Keratinocyte (primary cell): ENCODE measurements at regions not wholly inside any gene's neighbourhood (a gene's known extent, or its start where the extent isn't known, plus 50 kb on each side); places are given as distances from the start of the nearest gene placed in this dataset.

ENCODE experiments used
- DNase-seq: peaks from one replicate; pipeline ENCODE4 v3.0.0-alpha.2; 2011; ENCODE audit warnings: low read depth, missing footprints, low spot score
- FAIRE-seq: peaks from 2 replicates; lab custom pipeline; 2011; peaks lifted over from hg19 to GRCh38; lab: Jason Lieb, UNC
- H2AFZ ChIP-seq: 2 replicates; pipeline ENCODE4 v1.6.0; 2012; ENCODE audit warnings: low read length, control low read depth, inconsistent platforms; ENCODE audit not compliant: control insufficient read depth
- H3K27ac ChIP-seq: 2 replicates; pipeline ENCODE4 v1.5.1; 2011; ENCODE audit warnings: low read length; ENCODE audit not compliant: control insufficient read depth, insufficient read depth
- H3K27me3 ChIP-seq: 3 replicates; pipeline ENCODE4 v1.6.0; 2011; ENCODE audit warnings: low read length; ENCODE audit not compliant: control insufficient read depth, insufficient read depth; ENCODE audit errors: extremely low read depth
- H3K36me3 ChIP-seq, 2 experiments: 2 replicates in 1 of 2; 3 replicates in 1 of 2; pipeline ENCODE4 v1.5.1; 2011; ENCODE audit warnings: low read length in 2 of 2, mild to moderate bottlenecking in 1 of 2; ENCODE audit not compliant: control insufficient read depth in 2 of 2, insufficient read depth in 2 of 2; ENCODE audit errors: extremely low read depth in 1 of 2
- H3K4me1 ChIP-seq: 3 replicates; pipeline ENCODE4 v1.5.1; 2011; ENCODE audit warnings: low read length; ENCODE audit not compliant: control insufficient read depth, insufficient read depth; ENCODE audit errors: extremely low read depth
- H3K4me2 ChIP-seq: 3 replicates; pipeline ENCODE4 v1.6.0; 2011; ENCODE audit warnings: low read depth, low read length; ENCODE audit not compliant: control insufficient read depth, insufficient read depth; ENCODE audit errors: extremely low read depth
- H3K4me3 ChIP-seq, 3 experiments: fragments of 200-600 bp in 1 of 3; sonication (generic) in 1 of 3; 2 replicates in 2 of 3; 3 replicates in 1 of 3; pipeline ENCODE4 v1.5.1; 2011 to 2016; ENCODE audit warnings: low read length in 3 of 3, mild to moderate bottlenecking in 3 of 3, control low read depth in 2 of 3, inconsistent platforms in 1 of 3, low read depth in 1 of 3, mixed read lengths in 1 of 3, mixed run types in 1 of 3, moderate library complexity in 1 of 3; ENCODE audit not compliant: control insufficient read depth in 2 of 3, insufficient read depth in 2 of 3; ENCODE audit errors: extremely low read depth in 1 of 3
- H3K79me2 ChIP-seq: 2 replicates; pipeline ENCODE4 v1.6.0; 2012; ENCODE audit warnings: low read length; ENCODE audit not compliant: control insufficient read depth, insufficient read depth
- H3K9ac ChIP-seq: 3 replicates; pipeline ENCODE4 v1.6.0; 2011; ENCODE audit warnings: low read length; ENCODE audit not compliant: control insufficient read depth, insufficient read depth; ENCODE audit errors: extremely low read depth
- H3K9me1 ChIP-seq: 3 replicates; pipeline ENCODE4 v1.6.0; 2011; ENCODE audit warnings: low read length; ENCODE audit not compliant: control insufficient read depth, insufficient read depth; ENCODE audit errors: extremely low read depth
- H3K9me3 ChIP-seq: 2 replicates; pipeline ENCODE4 v1.5.1; 2012; ENCODE audit warnings: low read depth, low read length; ENCODE audit not compliant: control insufficient read depth
- H4K20me1 ChIP-seq: 3 replicates; pipeline ENCODE4 v1.6.0; 2011; ENCODE audit warnings: low read length; ENCODE audit not compliant: control insufficient read depth, insufficient read depth; ENCODE audit errors: extremely low read depth
- EZH2 ChIP-seq: IDR thresholded peaks from one replicate; pipeline ENCODE4 v1.6.1; 2012; ENCODE audit warnings: inconsistent platforms, mild to moderate bottlenecking, low read length, moderate library complexity
- dilution Hi-C: fragments of 300-500 bp; cut with MboI; formaldehyde crosslinking; loops from one replicate; pipeline ENCODE4 v1.7.0; 2020; ENCODE audit warnings: low sequenced_read_pairs; ENCODE audit not compliant: extremely low pct_ligation_motif_present
- TF ChIP-seq, protein P1 (sequence below), 3 experiments: IDR thresholded peaks in 1 of 3; conservative IDR thresholded peaks in 1 of 3; optimal IDR thresholded peaks in 1 of 3; 2 replicates in 2 of 3; 3 replicates in 1 of 3; pipeline versions ENCODE3 to v1.5.1; 2011; ENCODE audit warnings: low read length in 3 of 3, mild to moderate bottlenecking in 3 of 3, moderate library complexity in 2 of 3, control low read depth in 1 of 3, inconsistent platforms in 1 of 3; ENCODE audit not compliant: insufficient read depth in 2 of 3; ENCODE audit errors: extremely low read depth in 1 of 3

- H2AFZ ChIP-seq = no peak overlapping the region
- no peak for DNase-seq
Observed at GRCh38 chr3:89697321-89697916, 590.0 kb downstream of the EPHA3 start.

GRCh38 chr3:89698208-89698830, 590.9 kb downstream of the EPHA3 start:
- no peaks in the 10 kb centered on the region for H4K20me1 ChIP-seq
- H3K36me3 ChIP-seq = no peaks in the 10 kb centered on the region
- no peak overlapping the region for H3K9ac ChIP-seq
- dilution Hi-C loops = no loop called here
- DNase-seq (no peak), FAIRE-seq (no peak)
- H2AFZ ChIP-seq = no peak overlapping the region
- no peak overlapping the region for H3K4me3 ChIP-seq
- H3K27ac ChIP-seq = no peak overlapping the region
- H3K27me3 ChIP-seq = no peaks in the 10 kb centered on the region
- H3K4me2 ChIP-seq = no peak overlapping the region
- no peaks in the 10 kb centered on the region for H3K9me1 ChIP-seq
- TF ChIP-seq EZH2 = no peak
- TF ChIP-seq, protein P1, sequence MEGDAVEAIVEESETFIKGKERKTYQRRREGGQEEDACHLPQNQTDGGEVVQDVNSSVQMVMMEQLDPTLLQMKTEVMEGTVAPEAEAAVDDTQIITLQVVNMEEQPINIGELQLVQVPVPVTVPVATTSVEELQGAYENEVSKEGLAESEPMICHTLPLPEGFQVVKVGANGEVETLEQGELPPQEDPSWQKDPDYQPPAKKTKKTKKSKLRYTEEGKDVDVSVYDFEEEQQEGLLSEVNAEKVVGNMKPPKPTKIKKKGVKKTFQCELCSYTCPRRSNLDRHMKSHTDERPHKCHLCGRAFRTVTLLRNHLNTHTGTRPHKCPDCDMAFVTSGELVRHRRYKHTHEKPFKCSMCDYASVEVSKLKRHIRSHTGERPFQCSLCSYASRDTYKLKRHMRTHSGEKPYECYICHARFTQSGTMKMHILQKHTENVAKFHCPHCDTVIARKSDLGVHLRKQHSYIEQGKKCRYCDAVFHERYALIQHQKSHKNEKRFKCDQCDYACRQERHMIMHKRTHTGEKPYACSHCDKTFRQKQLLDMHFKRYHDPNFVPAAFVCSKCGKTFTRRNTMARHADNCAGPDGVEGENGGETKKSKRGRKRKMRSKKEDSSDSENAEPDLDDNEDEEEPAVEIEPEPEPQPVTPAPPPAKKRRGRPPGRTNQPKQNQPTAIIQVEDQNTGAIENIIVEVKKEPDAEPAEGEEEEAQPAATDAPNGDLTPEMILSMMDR (optimal IDR thresholded peaks at IDR 0.05 in 1 of 3, IDR thresholded peaks at IDR 0.05 in 1 of 3, conservative IDR thresholded peaks at IDR 0.05 in 1 of 3; ENCODE audit: extremely low read depth in 1 of 3, insufficient read depth in 2 of 3, low read length in 3 of 3) = no peak
- H3K79me2 ChIP-seq = no peaks in the 10 kb centered on the region
- no peaks in the 10 kb centered on the region for H3K4me1 ChIP-seq
- H3K9me3 ChIP-seq = peaks cover 3% of the 10 kb centered on the region

More at GRCh38 chr3:89697321-89697916, 590.0 kb downstream of the EPHA3 start:
- Histone ChIP-seq H3K9ac (no peak overlapping the region), H3K27ac (no peak overlapping the region), H3K4me3 (no peak overlapping the region), H4K20me1 (no peaks in the 10 kb centered on the region), H3K9me1 (no peaks in the 10 kb centered on the region), H3K79me2 (no peaks in the 10 kb centered on the region), H3K4me2 (no peak overlapping the region), H3K4me1 (no peaks in the 10 kb centered on the region), H3K9me3 (peaks cover 3% of the 10 kb centered on the region), H3K36me3 (no peaks in the 10 kb centered on the region), H3K27me3 (no peaks in the 10 kb centered on the region)
- FAIRE-seq = no peak
- dilution Hi-C loops = no loop called here
- TF ChIP-seq, protein P1 (optimal IDR thresholded peaks at IDR 0.05 in 1 of 3, IDR thresholded peaks at IDR 0.05 in 1 of 3, conservative IDR thresholded peaks at IDR 0.05 in 1 of 3; ENCODE audit: extremely low read depth in 1 of 3, insufficient read depth in 2 of 3, low read length in 3 of 3) = no peak
- TF ChIP-seq EZH2 = no peak
